ENCODE measurements at regions not wholly inside any gene's neighbourhood (a gene's known extent, or its start where the extent isn't known, plus 50 kb on each side); places are given as distances from the start of the nearest gene placed in this dataset.

GRCh38 chr2:239750045-239750835 lies 274.9 kb downstream of the NDUFA10 start:
- DNase-seq (ENCODE audit: extremely low read depth, low read depth), result no peak
- TF ChIP-seq CTCF (IDR thresholded peaks at IDR 0.05; ENCODE audit: low read depth, low read length), result no peak

- TF ChIP-seq CTCF (IDR thresholded peaks at IDR 0.05; ENCODE audit: low read depth, low read length), result no peak
- DNase-seq (ENCODE audit: extremely low read depth, low read depth), result no peak
These were observed 275.8 kb downstream of the NDUFA10 start for GRCh38 chr2:239749272-239749873.

DNA sequence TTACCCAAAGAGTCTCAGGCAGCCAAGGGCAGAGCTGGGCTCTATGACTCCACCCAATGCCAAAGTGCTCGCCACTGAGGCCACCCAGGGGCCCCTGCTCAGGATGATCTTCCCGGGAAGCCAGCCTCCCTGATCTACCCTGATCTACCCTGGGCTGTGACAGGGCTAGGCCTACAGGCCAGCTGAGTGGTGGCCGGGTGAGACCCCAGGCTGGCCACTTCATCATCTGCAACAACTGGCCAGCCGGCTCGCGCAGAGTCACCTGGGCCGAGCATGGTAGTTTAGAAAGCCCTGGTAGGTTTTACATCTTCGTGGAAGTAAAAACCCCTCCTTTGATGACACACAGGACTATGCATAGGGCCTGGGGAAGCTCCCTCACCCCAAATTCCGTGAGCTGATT lies 276.3 kb downstream of the NDUFA10 start:
- TF ChIP-seq CTCF (IDR thresholded peaks at IDR 0.05; ENCODE audit: low read depth, low read length), result no peak
- no peak for DNase-seq (ENCODE audit: extremely low read depth, low read depth)

DNA sequence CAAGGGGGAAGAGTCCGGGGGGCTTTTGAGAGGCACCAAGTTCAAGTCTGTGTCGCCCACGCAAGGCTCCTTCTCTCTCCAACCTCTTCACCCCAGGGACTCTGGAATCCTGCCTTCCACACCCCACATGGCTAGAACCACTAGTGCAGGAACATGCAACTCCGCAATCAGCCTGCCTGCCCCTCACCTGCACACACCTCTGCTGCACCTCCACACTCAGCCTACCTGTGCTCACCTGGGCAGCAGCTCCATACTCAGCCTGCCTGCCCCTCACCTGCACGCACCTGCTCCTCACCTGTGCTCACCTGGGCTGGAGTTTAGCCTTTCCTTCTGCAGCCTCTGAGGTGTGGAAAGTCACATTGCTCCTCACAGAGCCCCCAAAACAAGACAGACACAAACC lies 277.4 kb downstream of the NDUFA10 start:
- no peak for DNase-seq (ENCODE audit: extremely low read depth, low read depth)
- no peak for TF ChIP-seq CTCF (IDR thresholded peaks at IDR 0.05; ENCODE audit: low read depth, low read length)

- no peak for TF ChIP-seq CTCF (IDR thresholded peaks at IDR 0.05; ENCODE audit: low read depth, low read length)
- DNase-seq (ENCODE audit: extremely low read depth, low read depth), result no peak
These were observed 277.9 kb downstream of the NDUFA10 start for GRCh38 chr2:239747274-239747673.

DNA sequence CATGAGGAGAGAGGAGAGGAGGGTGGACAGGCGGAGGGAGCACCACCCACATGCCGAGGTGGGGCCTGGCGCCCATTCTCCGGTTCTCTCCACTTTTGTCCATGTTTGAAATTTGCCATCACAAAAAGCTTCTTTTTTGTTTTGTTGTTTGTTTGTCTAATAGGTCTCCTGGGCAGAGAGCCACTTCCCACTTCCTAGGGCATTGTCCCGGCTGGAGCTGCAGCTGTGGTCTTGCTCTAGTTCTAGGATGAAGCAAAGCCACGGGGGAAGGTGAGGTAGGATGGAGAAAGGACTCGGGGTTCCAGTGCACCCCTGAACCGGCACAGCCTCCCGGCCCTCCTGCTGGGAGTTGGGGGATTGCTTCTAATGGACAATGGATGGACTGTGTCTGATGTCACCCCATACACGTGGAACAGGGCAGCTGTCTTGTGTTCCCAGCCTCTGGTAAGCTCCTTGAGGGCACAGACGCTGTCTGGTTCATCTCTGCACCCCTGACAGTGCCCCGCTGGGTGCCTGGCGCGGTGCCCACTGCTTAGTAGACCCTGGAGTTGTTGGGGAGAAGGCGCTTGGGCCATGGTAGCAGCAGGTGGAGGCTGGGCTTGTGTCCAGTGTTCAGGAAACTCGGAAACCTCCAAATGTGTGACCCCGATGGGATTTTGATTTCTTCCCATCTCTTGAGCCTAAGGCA lies 278.4 kb downstream of the NDUFA10 start:
- TF ChIP-seq CTCF (IDR thresholded peaks at IDR 0.05; ENCODE audit: low read depth, low read length), result no peak
- no peak for DNase-seq (ENCODE audit: extremely low read depth, low read depth)
